ENCODE measurements at regions not wholly inside any gene's neighbourhood (a gene's known extent, or its start where the extent isn't known, plus 50 kb on each side); places are given as distances from the start of the nearest gene placed in this dataset.

DNA sequence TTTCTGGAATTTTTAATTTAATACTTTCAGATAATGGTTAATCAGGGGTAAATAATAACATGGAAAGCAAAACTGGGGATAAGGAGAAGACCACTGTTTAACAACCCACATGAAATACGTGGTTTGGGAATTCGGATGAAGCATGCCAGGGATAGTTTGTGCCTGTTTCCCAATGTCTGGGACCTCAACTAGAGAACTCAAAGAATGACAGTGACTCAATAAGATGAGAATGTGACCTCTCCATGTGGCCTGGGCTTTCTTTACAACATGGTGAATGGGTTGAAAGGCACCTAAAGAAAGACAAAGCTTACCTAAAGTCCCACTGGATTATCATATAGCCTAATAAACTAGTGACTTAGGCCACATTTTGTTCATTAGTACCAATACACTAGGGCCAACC, 460.3 kb upstream of the LRFN5 start:
- DNase-seq (ENCODE audit: insufficient read length, low spot score) (no peak), FAIRE-seq (no peak)
- TF ChIP-seq, protein P1, sequence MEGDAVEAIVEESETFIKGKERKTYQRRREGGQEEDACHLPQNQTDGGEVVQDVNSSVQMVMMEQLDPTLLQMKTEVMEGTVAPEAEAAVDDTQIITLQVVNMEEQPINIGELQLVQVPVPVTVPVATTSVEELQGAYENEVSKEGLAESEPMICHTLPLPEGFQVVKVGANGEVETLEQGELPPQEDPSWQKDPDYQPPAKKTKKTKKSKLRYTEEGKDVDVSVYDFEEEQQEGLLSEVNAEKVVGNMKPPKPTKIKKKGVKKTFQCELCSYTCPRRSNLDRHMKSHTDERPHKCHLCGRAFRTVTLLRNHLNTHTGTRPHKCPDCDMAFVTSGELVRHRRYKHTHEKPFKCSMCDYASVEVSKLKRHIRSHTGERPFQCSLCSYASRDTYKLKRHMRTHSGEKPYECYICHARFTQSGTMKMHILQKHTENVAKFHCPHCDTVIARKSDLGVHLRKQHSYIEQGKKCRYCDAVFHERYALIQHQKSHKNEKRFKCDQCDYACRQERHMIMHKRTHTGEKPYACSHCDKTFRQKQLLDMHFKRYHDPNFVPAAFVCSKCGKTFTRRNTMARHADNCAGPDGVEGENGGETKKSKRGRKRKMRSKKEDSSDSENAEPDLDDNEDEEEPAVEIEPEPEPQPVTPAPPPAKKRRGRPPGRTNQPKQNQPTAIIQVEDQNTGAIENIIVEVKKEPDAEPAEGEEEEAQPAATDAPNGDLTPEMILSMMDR (IDR thresholded peaks at IDR 0.05; ENCODE audit: insufficient read depth, missing control alignments), result no peak

DNA sequence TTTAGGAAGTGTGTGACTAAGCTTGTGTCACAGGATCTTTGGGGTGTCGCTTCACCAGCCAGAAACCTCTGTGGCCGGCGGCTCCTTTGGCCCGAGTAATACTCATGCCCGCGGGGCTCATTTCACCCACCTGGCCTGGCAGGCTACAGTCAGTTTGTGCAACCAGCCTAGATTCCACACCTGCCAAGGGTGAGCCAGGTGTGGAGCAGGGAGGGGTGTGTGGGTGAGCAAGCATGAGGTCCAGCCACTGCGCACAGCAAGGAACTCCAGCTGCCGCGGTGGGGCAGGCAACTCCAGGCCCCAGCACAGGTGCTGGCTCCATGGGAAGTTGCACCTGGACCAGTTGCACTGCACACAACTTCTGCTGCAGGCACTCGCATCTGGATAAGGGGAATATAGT, 462.3 kb upstream of the LRFN5 start:
- FAIRE-seq (no peak), DNase-seq (ENCODE audit: insufficient read length, low spot score) (no peak)
- TF ChIP-seq, protein P1 (IDR thresholded peaks at IDR 0.05; ENCODE audit: insufficient read depth, missing control alignments), result no peak

DNA sequence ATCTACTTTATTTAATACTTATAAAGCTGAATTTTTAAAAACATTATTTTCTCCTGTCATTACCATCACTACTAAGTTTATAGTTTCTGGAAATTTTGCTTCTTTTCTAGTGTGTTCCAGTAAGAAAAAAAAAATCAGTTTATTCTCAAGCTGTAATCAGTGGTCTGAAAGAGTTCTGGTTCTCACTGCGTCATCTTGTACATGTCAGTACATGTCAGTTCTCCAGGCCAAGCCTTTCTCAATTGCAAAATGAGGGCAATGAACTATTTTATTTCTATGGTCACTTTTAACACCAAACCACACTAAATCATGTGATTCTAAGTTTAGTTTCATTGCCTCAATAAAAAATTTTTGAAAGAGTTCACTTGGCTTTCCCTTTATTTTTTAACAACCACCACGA, 468.9 kb upstream of the LRFN5 start:
- DNase-seq (ENCODE audit: insufficient read length, low spot score) (no peak), FAIRE-seq (no peak)
- TF ChIP-seq, protein P1 (IDR thresholded peaks at IDR 0.05; ENCODE audit: insufficient read depth, missing control alignments), result no peak

DNA sequence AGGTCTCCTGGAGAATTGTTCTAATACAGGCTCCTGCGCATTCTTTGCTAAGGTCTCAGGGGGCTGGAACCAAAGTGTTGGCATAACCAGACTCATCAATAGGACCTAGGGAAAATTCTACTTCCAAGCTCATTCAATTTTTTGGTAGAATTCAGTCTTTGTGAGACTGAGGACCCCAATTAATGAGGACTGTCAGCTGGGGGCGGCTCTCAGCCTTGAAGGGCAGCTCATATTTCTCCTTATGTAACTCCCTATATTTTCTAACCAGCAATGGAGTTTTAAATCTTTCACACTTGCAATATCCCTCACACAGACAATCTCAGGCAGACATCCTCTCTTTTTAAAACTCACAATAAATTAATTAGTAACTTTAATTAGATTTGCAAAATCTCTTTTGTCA, 476.4 kb upstream of the LRFN5 start:
- DNase-seq (ENCODE audit: insufficient read length, low spot score), result no peak
- FAIRE-seq, result no peak
- TF ChIP-seq, protein P1 (IDR thresholded peaks at IDR 0.05; ENCODE audit: insufficient read depth, missing control alignments), result no peak

DNA sequence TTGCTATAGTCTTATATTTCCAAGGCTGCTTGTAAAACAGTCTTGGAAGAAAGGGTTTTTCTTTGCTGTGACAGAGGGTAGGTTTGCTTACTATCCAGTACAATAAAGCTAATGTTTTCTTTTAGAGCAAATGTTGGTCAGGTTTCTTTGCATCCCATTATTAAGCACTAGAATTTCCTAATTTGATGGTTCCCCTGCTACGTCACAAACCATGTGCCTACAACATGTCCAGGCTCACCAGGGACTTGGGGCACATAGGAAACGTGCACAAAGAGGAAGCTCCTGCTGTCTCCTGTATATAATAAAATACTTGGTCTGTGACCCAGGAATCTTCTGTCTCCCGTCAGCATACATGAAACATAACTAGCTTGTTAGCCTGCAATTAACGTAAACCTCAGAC, 486.3 kb upstream of the LRFN5 start:
- no peak for FAIRE-seq
- TF ChIP-seq, protein P1 (IDR thresholded peaks at IDR 0.05; ENCODE audit: insufficient read depth, missing control alignments), result no peak
- DNase-seq (ENCODE audit: insufficient read length, low spot score), result no peak

DNA sequence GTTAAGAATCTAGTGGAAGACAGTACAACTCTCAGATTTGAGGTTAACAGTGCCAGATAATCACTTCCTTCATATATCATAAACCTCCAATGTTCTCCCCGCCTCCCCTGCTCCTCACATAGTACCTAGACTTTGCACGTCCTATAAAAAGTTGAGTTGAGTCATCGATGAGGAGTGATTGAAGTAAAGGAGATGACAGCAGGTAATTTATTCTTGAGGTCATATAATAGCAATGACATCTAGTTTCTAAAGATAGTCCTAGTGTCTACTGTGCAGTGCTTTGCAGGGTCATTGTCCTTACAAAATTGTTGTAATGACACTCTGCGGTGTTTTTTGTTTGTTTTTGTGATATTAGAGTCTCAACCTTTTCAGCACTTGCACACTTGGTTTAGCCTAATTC, 510.5 kb upstream of the LRFN5 start:
- no peak for FAIRE-seq

DNA sequence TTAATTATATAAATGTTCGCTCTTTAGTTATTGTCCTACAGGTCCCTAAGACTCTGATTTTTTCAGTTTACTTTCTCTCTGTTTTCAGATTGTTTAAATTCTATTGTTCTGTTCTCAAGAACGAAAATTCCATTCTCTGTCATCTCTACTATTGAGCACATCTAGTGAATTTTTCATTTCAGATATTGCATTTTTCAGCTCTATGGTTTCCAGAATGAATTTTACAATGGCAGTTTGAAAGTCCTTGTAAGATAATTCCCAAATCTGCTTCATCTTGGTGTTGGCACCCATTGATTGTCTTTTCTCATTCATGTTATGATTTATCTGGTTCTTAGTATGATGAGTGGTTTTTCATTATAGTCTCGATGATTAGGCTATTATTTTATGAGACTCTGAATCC, 519.6 kb upstream of the LRFN5 start:
- peak; percentile 11 for FAIRE-seq
- TF ChIP-seq, protein P1 (IDR thresholded peaks at IDR 0.05; ENCODE audit: insufficient read depth, missing control alignments), result no peak
- no peak for DNase-seq (ENCODE audit: insufficient read length, low spot score)

More for the DNA sequence above, 510.5 kb upstream of the LRFN5 start:
- TF ChIP-seq, protein P1 (IDR thresholded peaks at IDR 0.05; ENCODE audit: insufficient read depth, missing control alignments), result no peak
- DNase-seq (ENCODE audit: insufficient read length, low spot score), result no peak
